OCI-LY7 (cell line): ENCODE measurements at regions not wholly inside any gene's neighbourhood (a gene's known extent, or its start where the extent isn't known, plus 50 kb on each side); places are given as distances from the start of the nearest gene placed in this dataset.

ENCODE experiments used
- CTCF ChIP-seq: fragments of 200-600 bp; sonication (generic); conservative IDR thresholded peaks from 2 replicates; pipeline ENCODE4 v1.5.1; 2014; ENCODE audit warnings: mild to moderate bottlenecking, antibody characterized with exemption, low read length, moderate library complexity, mixed read lengths
- EZH2phosphoT487 ChIP-seq: fragments of 200-600 bp; sonication (generic); IDR thresholded peaks from 2 replicates; pipeline ENCODE4 v1.6.1; 2018; ENCODE audit warnings: low read depth, borderline replicate concordance, mild to moderate bottlenecking, mixed run types, antibody characterized with exemption, low read length, moderate library complexity, mixed read lengths

GRCh38 chr22:49021131-49021925 lies 806.3 kb downstream of the BRD1 start:
- no peak for TF ChIP-seq CTCF
- no peak for TF ChIP-seq EZH2phosphoT487
